Endometrial microvascular endothelial cells (primary cell): ENCODE measurements at regions not wholly inside any gene's neighbourhood (a gene's known extent, or its start where the extent isn't known, plus 50 kb on each side); places are given as distances from the start of the nearest gene placed in this dataset.
"Not testable (repeated sequence)": the region's sequence is repeated elsewhere in the genome, so short reads cannot be mapped to it uniquely, and the experiment has no call there.

Experiments
- in situ Hi-C: cut with HindIII; loops from 2 replicates; pipeline ENCODE4 v1.10.0; 2017; ENCODE audit warnings: low sequenced_read_pairs, low pct_unique_long_range_greater_than_20kb; ENCODE audit errors: inconsistent ontology term

GRCh38 chr4:18689308-18690115 lies 668.0 kb upstream of the LCORL start:
- in situ Hi-C loops, result no loop called here

DNA sequence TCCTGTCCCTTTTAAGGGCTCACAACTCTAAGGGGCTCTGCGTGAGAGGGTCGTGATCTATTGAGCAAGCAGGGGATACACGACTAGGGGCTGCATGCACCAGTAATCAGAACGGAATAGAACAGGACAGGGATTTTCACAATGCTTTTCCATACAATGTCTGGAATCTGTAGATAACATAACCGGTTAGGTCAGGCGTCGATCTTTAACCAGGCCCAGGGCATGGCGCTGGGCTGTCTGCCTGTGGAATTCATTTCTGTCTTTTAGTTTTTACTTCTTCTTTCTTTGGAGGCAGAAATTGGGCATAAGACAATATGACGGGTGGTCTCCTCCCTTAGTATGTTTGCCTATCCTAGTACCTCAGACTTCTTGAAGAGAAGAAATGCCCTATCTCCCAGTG lies 666.8 kb upstream of the LCORL start:
- in situ Hi-C loops, result not testable (repeated sequence)

GRCh38 chr4:18686338-18687037 lies 664.9 kb upstream of the LCORL start:
- in situ Hi-C loops, result no loop called here

DNA sequence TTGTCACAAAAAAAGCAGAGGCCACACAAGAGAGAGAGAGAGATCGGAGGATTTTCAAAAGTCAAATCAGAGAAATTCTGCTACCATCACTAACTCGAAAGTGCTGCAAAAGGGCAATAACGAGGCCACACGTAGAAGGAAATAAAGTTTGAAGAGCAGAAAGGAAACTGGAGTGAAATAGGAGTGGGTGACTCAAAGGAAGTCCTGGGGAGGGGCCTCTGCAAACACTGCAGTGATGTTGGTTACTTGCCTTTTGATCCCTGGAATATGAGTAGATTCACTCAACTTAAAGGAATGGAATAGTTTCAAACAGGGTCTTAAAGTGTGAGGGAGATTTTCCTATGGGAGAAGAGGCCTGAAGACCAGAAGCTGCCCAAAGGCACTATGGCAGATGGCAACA lies 663.4 kb upstream of the LCORL start:
- in situ Hi-C loops, result no loop called here

GRCh38 chr4:18676526-18676915 lies 655.0 kb upstream of the LCORL start:
- in situ Hi-C loops, result no loop called here

GRCh38 chr4:18675586-18676525 lies 654.3 kb upstream of the LCORL start:
- in situ Hi-C loops, result no loop called here

- in situ Hi-C loops, result no loop called here
These were observed 648.5 kb upstream of the LCORL start for GRCh38 chr4:18670034-18670433.

DNA sequence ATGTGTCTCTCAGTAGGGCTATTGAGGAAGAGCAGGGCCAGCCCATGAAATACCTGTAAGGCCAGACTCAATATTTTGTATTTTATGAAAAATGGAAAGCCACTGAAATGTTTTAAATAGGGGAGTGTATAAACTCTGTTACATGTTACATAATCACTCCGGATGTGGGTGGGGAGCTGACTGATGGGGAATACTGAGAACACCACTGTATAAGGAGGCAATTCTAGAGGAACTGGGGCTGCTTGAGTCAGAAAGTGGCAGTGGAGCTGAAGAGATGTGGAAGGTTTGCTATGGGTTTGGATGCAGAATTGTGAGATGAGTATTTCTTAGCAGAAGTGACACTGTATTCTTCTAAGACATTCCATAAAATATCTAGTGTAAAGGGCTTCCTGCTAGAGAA lies 647.8 kb upstream of the LCORL start:
- in situ Hi-C loops, result no loop called here

DNA sequence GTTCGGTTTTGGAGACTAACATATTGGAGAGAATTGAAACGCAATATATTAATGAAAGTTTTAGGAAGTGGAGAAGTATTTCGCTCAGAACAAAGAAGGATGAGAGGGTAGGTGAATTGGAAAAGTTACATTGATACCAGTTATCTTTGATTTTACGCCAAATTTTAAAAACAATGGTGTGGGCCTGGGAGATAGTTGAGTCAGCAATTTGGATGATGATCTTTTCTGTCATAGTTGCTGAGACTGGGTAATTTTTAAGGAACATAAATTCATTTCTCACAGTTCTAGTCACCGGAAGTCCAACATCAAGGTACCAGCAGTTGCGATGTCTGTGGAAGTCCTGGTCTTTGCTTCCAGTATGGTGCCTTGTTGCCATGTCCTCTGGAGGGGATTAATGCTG lies 644.8 kb upstream of the LCORL start:
- in situ Hi-C loops, result no loop called here

DNA sequence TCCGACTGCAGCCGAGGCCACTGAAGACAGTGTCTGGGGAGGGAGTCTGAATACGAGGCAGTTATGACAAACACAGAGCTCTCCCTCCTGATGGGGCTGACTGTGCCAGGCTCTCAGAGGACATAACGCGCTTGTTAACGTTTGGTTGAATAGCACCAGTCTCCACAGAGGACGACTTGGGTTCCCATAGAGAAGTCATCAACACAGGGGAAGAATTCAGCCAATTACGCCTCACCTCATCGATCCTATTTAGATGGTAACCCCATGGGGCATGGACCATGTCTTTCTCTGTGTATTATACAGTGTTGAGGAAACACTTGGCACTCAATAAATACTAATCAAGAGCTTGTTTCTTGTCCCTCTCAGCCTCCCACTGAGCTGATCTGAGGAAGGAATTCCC lies 642.6 kb upstream of the LCORL start:
- in situ Hi-C loops, result no loop called here

GRCh38 chr4:18645351-18645750 lies 623.8 kb upstream of the LCORL start:
- in situ Hi-C loops, result no loop called here

DNA sequence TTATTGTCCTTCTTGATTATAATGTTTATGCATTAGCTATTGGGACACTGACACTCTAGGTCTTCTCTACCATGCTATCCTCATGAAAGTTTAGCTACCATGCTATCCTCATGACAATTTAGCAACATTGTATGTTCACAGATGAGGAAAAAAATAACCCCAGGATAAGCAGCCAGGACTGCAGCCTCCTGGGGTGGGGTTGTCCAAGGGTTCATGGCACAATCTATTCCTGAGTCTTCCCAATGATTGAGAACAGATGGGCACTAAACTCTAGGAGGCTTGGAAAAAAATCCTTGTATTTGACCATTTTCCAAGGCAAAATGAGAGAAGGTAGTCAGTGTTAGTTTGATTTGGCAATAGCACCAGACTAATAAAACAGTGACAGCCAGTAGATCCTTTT lies 619.8 kb upstream of the LCORL start:
- in situ Hi-C loops, result no loop called here

DNA sequence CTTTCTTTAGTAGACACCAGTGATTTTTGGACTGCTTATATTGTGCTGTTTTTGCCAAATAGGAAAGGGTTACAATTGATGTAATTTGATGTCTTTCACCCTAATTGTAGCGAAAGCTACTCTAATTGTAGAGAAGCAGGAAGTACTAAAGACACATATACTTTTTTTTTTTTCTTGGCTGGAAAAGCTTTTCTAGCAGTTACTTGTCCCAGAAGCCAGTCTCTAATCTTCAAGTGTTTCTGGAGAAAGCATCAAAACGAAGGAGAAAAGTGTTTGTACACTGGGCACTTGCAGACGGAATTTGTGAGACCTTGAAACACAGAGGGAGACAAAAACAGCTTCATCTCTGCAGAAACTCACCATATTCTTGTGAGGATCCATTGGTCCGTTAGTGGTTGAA lies 616.5 kb upstream of the LCORL start:
- in situ Hi-C loops, result no loop called here

- in situ Hi-C loops, result no loop called here
These were observed 614.5 kb upstream of the LCORL start for GRCh38 chr4:18636001-18636585.

- in situ Hi-C loops, result no loop called here
These were observed 614.0 kb upstream of the LCORL start for GRCh38 chr4:18635531-18635930.

DNA sequence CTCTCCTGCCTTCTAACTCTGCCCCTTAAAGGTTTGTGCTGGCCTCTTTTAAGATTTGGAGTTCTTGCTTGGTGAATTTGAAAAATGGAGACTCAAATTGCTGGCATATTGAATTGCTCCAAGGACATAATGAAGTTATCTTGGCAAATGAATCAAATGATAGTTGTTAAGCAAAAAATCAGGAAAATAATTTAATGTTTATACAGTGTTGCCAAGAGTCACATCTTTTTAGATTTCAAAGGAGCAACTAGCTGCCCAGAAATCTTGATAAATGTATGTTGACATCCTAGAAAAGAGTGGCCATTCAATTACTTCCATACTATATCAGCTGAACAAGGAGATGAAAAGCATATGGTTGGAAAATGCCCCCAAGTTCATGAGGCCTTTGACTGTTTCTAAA lies 610.0 kb upstream of the LCORL start:
- in situ Hi-C loops, result no loop called here

DNA sequence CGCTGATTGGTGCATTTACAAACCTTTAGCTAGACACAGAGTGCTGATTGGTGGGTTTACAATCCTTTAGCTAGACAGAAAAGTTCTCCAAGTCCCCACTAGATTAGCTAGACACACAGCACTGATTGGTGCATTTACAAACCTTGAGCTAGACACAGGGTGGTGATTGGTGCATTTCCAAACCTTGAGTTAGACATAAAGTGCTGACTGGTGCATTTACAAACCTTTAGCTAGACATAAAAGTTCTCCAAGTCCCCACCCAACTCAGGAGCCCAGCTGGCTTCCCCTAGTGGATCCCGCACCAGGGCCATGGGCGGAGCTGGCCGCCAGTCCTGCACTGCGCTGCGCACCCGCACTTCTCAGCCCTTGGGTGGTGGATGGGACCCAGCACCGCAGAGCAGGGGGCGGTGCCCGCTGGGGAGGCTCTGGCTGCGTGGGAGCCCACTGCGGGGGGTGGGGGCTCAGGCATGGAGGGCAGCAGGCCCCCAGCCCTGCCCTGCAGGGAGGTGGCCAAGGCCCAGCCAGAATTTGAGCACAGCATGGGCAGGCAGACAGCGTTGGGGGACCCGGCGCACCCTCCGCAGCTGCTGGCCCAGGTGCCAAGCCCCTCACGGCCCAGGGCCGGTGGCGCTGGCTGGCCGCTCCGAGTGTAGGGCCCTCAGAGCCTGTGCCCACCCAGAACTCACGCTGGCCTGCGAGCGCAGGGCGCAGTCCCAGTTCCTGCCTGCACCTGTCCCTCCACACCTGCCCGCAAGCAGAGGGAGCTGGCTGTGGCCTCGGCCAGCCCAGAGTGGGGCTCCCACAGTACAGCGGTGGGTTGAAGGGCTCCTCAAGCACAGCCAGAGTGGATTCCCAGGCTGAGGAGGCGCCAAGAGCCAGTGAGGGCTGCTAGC lies 608.9 kb upstream of the LCORL start:
- in situ Hi-C loops, result no loop called here

DNA sequence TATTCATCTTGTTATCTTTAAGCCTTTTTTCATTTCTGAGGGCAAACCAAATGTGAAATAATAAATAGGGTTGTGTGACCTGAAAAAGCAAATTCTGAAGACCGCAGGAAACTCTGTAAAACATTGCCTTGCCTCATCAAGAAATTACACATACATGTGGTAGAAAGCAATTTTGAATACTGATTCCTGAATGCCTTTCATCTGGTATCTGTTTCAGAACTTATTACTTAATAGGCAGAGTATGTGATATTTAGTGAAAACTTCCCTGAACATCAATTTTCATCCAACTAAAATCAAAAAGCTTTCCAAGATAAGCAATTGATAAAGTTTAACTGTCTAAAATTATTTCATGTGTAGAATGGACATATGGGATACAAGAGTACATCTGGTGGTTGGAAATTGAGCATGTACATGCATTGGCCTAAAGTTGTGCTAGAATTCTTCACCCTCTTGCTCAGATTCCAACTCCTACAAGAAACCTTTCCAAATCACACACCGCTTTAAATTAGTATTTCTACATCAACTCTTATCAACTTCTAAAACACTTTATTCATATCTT lies 606.0 kb upstream of the LCORL start:
- in situ Hi-C loops, result no loop called here
